ENCODE measurements at regions not wholly inside any gene's neighbourhood (a gene's known extent, or its start where the extent isn't known, plus 50 kb on each side); places are given as distances from the start of the nearest gene placed in this dataset.
"Not testable (repeated sequence)": the region's sequence is repeated elsewhere in the genome, so short reads cannot be mapped to it uniquely, and the experiment has no call there.

DNA sequence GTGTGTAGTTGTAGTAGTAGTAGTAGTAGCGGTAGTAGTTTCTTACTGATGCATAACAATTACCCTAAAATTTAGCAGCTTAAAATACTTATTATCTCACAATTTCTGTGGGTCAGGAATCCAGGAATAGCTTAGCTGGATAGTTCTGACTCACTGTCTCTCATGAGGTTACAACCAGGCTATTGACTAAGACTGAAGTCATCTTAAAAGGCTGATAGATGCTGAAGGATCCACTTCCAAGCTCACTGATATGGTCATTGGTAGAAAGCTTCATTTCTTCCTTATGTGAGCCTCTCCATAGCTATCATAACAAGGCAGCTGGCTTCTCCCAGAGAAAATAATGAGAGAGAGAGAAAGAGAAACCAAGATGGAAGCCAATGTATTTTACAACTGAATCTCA lies 147.5 kb upstream of the FBXL17 start:
- no peak for DNase-seq

DNA sequence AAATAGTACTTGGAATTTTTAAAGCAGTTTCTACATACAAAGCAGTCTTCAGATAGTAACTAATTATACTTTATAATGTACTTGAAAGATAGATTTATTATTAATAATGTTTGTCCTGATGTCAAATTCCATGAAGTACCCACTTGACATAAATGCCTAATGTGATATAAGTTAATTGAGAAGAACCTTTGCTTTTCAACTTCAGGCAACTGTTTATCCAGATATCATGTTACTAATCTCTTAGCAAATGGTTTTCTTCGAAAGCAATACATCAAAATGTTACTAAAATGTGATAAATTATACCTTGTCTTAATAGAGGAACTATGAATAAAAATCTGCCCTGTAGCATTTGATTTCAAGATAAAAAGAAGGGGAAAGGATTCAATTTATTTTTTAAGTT lies 146.8 kb upstream of the FBXL17 start:
- no peak for DNase-seq

DNA sequence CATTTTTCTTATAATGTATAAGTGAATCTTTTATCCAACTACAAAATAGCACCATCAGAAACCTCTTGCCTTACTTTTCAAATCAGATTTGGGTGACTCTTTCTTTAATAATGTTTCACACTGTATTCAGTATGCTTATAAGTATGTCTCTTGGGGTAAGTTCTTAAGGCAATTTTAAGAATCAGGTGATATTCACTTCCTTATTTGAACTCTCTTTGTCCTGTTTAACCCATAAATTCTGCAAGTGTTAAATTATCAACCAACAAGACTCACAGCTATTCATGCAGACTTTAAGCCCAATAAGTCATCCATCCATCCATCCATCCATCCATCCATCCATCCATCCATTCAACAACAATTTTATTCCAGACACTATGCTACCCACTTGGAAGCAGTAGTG lies 142.7 kb upstream of the FBXL17 start:
- DNase-seq, result no peak

DNA sequence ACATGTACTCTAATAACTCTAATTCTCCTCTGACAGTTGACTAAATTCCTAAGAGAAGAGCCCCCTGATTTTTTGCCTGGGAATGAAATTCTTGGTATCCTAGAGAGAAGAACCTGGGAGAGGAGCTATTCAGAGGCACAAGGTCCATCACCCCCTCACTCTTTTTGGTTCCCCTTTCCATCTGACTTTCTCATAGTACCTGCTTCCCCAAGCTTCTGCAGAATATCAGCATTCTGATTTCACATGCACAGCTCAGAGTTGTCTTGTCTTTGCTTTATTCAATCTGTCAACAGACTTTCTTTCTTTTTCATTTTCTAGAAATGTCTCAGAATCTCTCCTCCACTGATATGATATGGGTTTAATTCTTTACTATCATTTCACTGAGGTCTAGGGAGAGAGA lies 141.5 kb upstream of the FBXL17 start:
- peak in 1 of 4 experiments; percentile 3 for DNase-seq

DNA sequence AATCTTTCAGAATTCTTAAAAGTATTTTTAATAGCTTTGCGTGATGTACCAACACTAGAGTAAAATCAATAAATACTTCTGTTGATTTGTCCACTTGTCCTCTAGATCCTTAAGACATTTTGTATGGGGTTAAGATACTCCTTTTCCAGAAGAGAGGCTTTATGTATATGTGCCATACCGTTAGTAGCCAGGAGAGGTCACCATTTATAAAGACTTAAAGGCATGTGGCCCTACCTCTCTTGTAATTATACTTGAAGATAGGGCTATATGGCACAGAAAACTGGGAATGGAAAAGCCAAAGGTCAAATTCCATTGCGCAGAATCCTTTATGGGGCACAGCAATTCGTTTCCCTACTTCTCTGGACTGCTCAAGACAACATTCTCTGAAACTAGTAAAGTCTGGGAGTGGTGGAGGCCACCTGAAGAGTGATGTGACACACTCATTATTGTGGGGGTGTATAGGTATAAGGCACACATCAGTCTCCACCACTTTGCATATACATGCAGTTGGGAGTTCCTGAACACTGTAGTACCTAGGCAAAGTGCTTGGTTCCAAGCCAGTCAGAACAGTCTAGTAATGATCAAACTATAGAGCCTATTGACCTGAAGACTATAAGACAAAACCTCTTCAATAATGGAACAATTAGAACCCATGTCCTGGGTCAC lies 140.1 kb upstream of the FBXL17 start:
- peak; percentile 45 to 73 (median 65) for DNase-seq

DNA sequence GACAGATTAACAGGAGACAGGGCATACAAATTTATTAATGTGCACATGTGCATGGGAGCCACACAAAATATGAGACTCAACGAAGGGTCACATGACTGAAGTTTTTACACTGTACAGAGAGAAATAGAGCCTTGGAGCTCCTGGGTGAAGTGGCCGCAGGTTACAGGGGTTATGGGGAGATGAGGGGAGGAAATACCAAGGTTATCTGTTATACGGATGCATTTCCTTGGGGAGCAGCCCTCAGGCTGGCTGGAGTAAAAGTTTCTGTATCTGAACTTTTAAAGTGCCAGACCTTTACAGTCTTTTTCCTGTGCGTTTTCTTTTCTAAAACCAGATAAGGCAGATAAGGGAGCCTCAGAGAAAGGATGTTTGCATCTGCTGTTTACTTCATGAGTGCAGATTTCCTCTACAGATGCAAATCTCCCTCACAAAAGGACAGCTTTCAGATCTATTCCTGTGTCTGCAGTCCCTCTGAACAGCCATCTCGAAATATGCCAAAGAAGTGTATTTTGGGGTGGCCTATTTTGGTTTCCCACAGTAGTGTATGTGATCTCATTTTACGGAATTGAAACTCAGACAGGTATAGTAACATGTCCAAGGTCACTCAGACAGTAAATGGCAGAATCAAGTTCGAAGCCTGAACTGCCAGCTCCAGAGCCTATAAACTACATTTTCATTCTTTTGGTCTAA lies 139.3 kb upstream of the FBXL17 start:
- no peak for DNase-seq

DNA sequence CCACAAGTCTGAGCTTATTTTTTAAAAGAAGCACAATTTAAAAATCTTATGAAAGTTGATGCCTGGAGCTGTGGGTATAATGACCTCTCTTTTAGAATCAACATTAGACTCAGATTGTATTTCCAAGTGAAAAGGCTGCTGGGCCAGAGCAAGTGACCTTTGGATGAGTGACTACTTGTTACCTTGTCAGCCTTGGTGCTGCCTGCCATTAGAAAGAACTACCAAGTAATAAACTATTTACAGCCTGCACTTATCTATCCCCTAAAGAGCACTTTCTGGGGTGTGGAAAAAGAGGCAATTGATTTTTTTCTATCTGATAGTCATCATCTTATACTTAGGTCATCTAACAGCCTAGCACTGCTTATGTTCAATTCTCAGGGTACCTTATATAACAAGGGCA lies 134.9 kb upstream of the FBXL17 start:
- no peak for DNase-seq

DNA sequence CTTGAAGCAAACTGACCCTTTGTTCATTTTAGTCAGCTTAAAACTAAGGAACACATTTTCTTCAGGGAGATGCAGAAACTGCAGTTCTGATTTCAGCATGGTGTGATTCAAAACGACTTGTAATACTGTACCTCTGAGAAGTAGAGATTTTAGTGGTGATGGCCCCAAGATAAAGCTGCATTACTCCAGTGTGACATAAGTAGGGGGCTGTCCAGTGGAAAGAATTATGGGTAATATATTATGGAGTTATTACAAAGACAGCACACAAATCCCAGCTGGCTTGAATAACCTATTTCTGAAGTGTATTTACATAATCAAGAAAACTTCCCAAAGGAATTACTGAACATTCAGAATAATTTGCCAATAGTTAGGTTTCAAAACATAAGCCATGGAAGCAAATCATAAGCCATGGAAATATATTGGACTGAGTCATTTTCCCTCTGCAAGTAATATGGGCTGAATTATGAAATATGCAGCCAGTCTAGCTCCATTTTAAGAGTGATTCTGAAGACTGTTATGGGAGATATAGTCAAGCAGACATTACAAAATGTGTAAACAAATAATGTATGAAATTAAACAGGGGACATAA lies 133.7 kb upstream of the FBXL17 start:
- DNase-seq, result no peak

DNA sequence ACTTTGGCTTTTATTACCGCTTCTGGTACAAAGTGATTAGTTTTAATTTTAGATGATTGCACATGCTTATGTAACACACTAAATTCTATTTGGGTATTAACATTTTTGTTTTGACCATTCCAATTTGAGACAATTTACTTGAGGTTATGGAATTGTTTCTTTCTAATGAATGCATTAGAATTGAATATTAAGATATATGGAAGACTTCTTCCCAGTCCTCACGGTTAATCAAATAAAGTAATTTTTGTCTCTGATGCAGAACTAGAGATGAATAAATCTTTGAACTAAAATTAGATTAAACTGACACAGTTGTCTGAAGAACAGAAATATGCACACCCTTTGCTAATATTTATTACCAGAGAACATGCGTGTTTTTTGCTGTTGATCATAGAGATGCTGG lies 127.1 kb upstream of the FBXL17 start:
- no peak for DNase-seq

DNA sequence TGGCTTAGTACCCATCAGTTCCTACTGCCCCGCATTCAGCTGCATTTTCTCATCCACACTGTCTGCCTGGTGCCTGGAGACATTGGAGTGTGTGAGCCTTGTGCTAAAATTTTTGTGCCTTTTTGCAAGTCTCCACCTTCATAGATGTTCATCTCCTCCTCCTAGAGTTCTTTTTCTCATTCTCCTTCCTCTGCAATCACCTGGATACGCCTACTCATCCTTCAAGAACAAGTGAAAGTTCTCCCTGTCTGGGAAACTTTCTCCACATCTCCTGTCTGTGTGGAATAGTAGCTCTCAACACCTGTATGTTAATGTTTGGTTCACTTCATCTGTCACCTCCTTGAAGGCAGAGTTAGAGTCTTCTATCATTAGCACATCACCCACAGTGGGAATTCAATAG lies 125.7 kb upstream of the FBXL17 start:
- no peak for DNase-seq

DNA sequence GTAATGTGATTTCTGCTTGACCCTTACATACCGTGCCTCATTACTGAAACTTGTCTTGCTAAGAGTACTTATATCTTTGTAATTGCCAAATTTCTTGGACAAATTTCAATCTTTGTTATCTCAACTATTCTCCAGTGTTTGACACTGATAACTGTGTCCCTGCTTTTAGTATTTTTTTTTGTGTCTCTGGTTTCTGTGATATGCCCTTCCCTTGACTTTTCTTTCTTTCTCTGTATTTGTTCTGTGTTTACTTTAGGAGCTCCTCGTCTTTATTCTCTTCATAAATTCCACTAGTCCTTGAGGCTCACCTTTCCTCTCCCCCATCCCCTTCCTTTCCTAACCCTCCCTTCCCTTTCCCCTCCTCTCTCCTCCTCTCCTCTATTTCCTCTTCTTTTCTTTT lies 123.7 kb upstream of the FBXL17 start:
- no peak for DNase-seq

DNA sequence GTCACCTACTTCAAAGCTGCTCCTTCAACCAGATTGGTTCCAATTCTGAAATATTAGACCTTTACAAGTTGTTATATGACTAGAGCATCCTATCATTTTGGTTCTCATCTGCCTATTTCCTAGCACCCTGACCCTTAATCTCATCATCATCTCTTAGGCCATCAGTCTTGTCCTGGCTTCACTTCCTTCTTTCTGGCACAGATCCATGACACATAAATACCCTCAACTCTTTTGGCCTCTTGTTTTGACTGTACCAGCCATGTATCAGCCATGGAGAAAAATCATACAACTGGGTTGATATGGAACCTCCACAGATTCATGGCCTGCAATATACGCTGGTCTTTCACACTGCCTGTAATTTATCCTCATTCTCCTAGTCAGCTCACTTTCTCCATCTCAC lies 123.1 kb upstream of the FBXL17 start:
- no peak for DNase-seq

DNA sequence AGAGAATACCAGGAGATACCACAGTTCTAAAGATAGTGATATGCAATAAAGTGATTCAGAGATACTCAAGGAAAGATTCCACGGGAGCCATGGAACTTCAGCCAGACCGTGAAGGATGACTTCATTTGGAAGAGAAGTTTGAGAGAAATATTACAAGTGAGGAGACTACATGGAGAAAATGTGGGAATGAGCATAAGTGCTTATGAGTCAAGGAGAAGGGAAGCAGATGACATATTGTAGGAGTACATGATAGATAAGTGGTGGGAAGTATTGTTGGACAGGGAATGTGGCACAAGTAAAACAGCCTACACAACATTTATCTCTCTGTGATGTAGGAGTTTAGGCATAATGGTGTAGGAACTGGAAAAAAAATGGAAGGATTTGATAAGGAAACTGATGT lies 122.1 kb upstream of the FBXL17 start:
- no peak for DNase-seq

DNA sequence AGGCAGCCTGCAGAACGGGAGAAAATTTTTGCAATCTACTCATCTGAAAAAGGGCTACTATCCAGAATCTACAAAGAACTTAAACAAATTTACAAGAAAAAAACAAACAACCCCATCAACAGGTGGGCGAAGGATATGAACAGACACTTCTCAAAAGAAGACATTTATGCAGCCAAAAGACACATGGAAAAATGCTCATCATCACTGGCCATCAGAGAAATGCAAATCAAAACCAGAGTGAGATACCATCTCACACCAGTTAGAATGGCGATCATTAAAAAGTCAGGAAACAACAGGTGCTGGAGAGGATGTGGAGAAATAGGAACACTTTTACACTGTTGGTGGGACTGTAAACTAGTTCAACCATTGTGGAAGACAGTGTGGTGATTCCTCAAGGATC lies 113.7 kb upstream of the FBXL17 start:
- not testable (repeated sequence) for DNase-seq

DNA sequence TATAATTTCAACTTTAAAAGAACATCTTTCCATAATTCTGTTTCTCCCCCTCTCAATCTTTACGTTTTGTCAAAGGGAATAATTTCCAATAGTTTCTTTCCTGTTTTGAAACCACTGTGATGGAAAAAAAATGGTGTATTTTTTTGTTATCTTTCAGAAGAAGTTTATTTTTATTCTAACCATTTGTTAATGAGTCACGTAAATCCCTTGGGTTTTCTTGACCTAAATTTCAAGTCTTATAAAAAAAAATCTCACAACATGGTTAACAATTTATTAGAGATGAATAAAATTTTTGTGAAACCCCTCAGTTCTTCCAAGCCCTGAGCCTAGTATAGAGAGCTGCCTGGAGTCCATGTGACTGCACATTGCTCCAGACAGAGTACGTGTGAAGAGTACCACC lies 106.1 kb upstream of the FBXL17 start:
- DNase-seq, result no peak

DNA sequence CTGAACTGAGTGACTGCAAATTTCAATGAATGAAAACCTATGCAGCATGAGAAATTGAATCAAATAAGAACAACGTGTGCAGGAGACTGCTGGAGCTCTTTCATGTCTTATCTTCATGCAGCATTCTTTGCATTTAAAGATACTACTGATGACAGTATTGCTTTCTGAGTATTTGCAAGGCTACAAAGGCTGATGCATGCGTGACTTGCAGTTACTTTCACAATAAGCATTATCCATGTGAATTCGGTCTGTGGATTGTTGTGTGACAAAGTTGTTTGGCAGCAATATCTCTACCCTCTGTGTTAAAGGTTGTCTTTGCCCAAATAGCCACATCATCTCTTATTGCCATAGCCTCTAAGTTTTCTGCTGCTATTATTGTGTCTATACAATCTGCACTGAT lies 102.1 kb upstream of the FBXL17 start:
- no peak for DNase-seq

DNA sequence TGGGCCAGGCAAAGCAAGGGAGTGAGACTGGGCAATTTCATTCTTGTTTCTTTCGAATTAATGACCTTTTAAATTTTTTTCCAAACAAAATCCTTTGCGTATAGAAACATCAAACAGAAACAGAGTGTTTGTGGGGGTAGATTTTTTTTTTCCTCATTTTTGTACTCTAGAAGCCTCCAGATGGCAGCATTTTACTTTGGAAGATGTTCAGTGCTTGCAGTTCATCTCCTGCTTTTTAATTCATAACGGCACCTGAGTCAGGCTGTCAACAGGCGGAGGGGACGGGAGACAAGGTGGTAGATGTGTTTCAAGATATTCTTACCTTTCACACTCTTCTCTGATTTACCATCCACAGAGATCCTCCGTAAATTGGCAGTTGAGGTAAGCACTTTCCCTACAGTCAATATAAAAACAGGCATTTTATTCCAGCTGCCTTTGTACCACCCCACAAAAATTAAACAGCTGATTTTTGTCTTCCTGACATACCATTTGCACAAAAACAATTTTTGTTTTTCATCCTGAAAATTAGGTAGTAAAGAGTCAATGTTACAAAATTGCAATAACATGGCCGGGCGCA lies 99.5 kb upstream of the FBXL17 start:
- peak in 2 of 4 experiments; percentile 3 to 4 for DNase-seq

DNA sequence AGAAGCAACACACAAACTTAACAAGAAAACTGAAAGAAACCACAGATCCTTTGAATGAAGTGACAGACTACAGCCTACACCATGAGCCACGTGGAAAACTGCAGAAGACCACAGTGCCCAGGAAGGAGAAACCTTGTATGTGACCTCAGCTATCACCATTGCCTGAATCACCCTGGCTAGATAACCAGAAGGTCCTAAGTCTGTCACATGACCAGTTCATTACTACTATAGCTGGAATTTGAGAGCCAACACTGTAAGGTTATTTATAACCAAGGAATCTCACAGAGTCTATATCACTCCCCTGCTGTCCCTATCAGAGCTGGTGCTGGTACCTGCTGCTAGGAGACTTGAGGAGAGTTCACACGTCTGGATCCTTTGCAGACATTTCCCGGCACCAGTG lies 90.3 kb upstream of the FBXL17 start:
- DNase-seq, result no peak

DNA sequence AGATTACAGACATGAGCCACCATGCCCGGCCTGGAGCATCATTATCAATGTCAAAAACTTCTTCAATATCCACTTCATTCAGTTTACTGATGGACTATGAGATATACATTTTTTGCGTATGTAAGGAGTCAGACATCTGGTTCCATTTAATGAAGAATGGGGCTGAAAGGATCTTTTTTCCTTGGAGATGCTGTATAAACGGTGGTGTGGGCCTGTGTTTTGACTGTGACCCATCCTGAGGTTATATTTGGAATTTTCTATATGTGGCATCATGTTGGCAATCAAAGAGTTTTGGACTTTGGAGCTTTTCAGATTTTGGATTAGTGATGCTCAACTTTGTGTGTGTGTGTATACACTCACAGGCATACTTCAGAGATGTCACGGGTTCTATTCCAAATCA lies 85.7 kb upstream of the FBXL17 start:
- no peak for DNase-seq

DNA sequence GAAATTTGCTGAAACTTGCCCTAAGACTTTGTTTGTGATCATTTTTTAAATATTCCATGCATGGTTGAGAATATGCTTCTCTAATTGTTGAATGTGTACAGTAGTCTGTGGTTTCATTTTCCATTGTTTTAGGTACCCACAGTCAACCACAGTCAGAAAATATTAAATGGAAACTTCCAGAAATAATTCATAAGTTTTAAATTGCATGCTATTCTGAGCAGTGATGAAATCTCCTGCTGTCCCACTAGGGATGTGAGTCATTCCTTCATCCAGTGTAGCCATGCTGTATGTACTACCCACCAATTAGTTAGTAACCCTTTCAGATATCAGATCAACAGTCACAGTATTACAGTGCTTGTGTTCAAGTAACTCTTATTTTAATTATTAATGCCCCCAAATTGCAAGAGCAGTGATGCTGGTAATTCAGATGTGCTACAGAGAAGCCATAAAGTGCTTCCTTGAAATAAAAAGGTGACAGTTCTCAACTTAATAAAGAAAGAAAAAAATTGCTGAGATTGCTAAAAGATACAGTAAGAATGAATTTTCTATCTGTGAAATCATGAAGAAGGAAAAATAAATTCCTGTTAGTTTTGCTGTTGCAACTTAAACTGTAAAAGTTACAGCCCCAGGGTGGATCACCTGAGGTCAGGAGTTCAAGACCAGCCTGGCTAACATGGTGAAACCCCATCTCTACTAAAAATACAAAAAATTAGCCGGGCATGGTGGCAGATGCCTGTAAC lies 79.9 kb upstream of the FBXL17 start:
- DNase-seq, result no peak

DNA sequence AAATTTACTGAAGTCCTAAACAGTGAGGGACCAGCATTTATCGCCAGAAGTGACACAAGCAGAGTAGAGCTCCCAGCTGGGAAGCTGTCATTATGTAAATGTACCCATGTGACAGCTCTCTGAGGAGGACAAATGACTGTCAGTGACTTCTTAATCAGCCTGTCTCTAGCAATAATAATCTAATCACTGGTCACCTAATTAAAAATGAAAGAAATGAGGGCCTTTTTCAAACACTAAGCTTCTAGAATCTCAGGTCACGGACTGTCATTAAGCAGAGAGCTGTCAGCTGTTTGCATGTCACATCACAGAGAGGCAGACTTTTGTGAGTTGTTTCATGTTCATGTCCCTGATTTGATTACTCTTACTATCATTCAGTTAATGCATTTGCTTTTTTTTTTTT lies 77.9 kb upstream of the FBXL17 start:
- no peak for DNase-seq

DNA sequence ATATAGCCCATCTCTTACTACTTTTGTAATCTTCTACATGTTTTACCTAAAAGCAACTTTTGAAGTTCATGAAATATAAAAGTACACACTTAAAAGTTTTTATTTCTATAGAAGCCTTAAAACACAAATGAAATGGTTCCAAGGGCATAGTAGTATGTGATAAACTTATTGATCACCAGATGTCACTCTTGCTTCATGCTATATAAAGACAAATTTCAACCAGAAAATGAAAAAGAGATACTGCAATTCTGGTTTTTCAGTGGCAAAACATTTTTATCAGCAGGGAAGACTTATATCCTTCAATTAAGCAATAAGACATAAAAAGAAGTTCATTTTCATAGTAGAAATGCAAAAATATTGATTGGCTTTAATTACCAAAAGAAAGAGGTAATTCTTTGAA lies 69.4 kb upstream of the FBXL17 start:
- no peak for DNase-seq

DNA sequence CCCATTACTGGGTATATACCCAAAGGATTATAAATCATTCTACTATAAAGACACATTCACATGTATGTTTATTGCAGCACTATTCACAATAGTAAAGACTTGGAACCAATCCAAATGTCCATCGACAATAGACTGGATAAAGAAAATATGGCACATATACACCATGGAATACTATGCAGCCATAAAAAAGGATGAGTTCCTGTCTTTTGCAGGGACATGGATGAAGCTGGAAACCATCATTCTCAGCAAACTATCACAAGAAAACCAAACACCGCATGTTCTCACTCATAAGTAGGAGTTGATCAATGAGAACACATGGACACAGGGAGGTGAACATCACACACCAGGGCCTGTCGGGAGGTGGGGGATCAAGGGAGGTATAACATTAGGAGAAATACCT lies 62.2 kb upstream of the FBXL17 start:
- not testable (repeated sequence) for DNase-seq
